Skeletal muscle cell (primary cell): ENCODE measurements at regions not wholly inside any gene's neighbourhood (a gene's known extent, or its start where the extent isn't known, plus 50 kb on each side); places are given as distances from the start of the nearest gene placed in this dataset.
"Not testable (repeated sequence)": the region's sequence is repeated elsewhere in the genome, so short reads cannot be mapped to it uniquely, and the experiment has no call there.

Source experiments
- DNase-seq: peaks from one replicate; pipeline ENCODE4 v3.0.0-alpha.2; 2010; ENCODE audit warnings: low read depth
- H3K4me3 ChIP-seq: 2 replicates; pipeline ENCODE4 v1.5.1; 2011; ENCODE audit warnings: low read depth, mild to moderate bottlenecking, control low read depth, low read length, moderate library complexity

- no peak for DNase-seq
- no peak overlapping the region for H3K4me3 ChIP-seq
Measured at GRCh38 chr5:98282521-98282920, 490.9 kb upstream of the RGMB start.

DNA sequence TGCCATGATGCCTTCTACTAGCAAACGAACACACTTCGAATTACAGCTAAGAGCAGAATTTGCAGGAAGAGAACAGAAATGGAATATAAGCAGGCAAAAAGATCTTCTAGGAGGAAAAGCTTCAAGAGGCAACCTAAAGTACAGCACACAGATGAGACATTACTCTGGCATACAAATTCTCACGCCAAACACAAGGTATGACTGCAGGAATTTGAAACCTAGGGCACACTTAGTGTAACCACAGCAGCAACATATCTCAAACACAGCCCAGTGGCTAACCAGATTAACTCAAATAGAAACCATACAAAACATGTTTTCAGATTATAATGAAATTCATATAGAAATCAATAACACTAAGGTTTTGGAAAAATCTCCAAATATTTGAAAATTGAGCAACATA is 481.0 kb upstream of the RGMB start:
- no peak overlapping the region for H3K4me3 ChIP-seq
- no peak for DNase-seq

DNA sequence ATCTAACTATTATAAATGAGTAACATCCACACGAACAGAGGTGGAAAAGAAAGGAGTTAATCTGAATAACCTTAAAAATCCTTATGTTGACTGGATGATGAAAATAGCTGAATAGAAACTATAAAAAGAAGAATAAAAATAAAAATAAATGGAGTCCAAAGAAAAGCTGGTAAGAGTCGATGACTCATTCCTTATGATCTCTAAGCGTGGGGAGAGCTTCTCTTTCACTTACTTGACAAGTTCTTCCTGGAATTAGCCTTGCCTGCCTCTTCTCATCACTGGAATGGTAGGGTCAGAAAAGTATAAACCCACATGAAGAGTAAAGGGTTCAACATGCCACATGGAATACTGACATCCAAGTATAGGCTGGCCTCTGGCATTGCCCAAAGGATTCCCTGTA is 477.0 kb upstream of the RGMB start:
- no peak overlapping the region for H3K4me3 ChIP-seq
- no peak for DNase-seq

- no peak for DNase-seq
- no peak overlapping the region for H3K4me3 ChIP-seq
Measured at GRCh38 chr5:98299435-98299834, 474.0 kb upstream of the RGMB start.

DNA sequence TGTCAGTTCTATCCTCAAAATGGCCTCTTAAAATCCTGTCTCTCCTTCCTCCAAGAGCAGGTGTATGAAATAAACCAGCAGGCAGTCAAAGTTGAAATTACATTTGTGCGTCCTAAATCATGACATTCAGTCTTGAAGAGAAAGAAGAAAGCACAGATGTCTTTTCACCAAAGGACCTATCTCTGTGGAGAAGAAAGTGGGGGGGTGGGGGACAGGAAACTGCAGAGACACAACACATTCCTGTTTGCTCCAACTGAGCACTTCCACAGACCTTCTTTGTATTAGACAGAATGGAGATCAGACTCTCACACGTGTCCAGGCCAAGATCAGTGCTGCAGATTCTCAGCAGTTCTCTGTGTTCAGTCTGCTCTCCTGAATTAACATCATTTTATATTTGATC is 471.9 kb upstream of the RGMB start:
- DNase-seq: no peak

GRCh38 chr5:98307811-98308210 is 465.7 kb upstream of the RGMB start:
- DNase-seq: peak; percentile 69
- no peak overlapping the region for H3K4me3 ChIP-seq

More for the DNA sequence above, 471.9 kb upstream of the RGMB start:
- H3K4me3 ChIP-seq: no peak overlapping the region

DNA sequence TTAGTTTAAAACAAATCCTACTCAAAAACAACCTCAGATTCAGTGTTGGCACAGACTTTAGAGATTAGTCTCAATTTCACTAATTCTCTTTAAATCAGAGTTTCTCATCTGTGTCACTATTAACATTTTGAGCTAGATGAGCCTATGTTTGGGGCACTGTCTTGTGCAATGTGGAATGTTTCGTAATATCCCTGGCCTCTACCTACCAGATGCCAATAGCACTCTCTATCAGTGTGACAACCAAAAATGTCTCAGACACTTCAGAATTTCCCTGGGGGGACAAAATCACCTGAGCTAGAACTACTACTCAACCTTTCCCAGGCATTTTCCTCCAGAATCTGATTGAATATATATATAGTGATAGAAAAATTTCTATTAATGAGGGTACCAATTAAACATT is 465.2 kb upstream of the RGMB start:
- no peak overlapping the region for H3K4me3 ChIP-seq
- DNase-seq: no peak

GRCh38 chr5:98308960-98309359 is 464.5 kb upstream of the RGMB start:
- peak overlapping the region; percentile 33 for H3K4me3 ChIP-seq
- no peak for DNase-seq

DNA sequence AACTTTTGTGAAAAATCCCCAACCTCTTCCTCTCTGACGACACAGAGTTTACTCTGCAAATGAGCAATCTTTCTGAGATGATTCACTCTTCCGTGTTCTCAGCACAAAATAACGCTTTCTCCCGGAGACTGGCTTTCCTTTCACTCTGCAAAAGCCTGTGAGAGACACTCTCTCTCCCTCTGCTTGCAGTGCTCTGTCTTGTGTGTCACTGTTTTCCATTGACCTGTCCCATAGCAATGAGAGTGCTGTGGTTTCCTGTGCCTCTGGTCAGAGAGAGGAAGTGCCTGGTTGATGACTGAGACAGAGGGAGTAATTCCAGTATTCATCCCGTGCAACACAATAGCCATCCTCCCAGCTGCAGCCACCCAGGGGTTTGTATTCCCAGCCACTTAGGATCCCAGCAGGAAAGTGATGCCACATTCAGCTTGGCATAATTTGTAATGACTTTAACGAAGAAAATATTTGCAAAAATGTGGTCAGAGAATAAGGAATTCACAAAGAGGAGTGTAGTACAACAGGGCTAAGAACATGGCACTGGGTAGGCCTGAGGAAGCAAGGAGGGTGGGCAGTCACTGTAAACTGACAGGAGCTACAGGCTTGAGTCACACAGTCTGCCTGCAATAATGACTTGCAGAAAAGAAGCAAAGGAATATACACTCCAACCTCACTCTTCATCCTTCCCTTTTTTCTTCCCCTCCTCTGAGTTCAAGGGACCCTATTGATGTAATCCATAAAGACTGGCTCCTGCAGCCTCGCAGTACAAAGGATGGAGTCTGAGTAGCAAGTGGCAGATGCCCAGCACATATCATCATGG is 463.5 kb upstream of the RGMB start:
- peak; percentile 99 for DNase-seq
- H3K4me3 ChIP-seq: peak overlapping the region; percentile 33

GRCh38 chr5:98314292-98314691 is 459.2 kb upstream of the RGMB start:
- DNase-seq: peak; percentile 76
- H3K4me3 ChIP-seq: no peak overlapping the region

- DNase-seq: no peak
- H3K4me3 ChIP-seq: no peak overlapping the region
Measured at GRCh38 chr5:98318386-98318785, 455.1 kb upstream of the RGMB start.

DNA sequence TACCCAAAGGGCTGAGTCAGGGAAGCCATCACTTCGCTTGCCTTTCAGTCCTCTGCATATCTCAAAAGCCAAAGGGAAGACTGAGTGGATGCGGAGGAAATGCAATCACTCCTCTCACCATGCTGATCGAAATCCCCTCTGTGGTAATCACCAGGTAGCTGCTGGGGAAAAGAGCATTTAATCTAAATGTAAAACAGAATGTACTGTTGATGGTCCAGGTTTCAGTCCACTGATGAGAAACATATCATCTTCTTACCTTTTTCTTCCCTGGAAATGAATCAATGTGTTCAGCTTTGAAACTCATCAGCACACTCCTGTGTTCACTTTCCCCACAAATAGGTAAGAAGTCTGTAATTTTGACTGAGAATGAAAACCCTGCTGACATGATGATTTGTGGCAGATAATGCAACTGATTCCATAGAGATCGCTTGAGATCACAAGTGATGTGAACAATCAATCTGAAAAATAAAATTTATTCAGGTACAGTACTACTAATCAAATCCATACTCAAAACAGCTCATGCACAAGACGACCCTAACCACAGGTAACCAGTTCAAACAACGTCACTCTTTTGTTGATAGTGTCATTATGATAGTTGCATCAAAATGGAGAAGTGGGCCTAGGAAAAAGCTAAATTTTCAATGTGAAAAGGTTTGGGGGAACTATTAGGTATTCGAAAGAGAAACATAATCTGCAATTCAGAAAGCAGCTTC is 454.0 kb upstream of the RGMB start:
- H3K4me3 ChIP-seq: no peak overlapping the region
- DNase-seq: no peak

- H3K4me3 ChIP-seq: no peak overlapping the region
- DNase-seq: no peak
Measured at GRCh38 chr5:98320343-98320742, 453.1 kb upstream of the RGMB start.

DNA sequence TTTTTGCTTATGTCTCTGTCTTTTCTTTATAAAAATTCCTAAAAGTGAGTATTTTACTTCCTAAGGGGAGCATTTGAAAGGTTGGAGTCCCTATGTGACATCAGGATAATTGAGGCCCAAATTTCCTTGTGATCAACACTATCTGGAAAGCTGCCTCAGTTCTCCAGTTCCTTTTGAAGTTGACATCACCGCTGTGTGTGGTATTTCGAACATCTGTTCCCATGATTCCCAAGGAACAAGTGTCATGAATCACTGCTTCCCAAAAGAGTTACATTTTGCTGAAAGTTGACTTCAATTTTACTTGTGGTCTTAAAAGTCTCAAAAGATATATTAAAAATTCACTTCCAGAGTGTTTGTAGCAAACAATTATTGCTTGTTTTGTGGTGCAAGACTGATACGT is 452.1 kb upstream of the RGMB start:
- H3K4me3 ChIP-seq: no peak overlapping the region
- DNase-seq: no peak

DNA sequence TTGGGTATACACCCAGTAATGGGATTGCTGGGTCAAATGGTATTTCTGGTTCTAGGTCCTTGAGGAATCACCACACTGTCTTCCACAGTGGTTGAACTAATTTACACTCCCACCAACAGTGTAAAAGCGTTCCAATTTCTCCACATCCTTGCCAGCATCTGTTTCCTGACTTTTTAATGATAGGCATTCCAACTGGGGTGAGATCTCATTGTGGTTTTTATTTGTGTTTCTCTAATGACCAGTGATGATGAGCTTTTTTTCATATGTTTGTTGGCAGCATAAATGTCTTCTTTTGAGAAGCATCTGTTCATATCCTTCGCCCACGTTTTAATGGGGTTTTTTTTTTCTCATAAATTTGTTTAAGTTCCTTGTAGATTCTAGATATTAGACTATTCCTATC is 448.3 kb upstream of the RGMB start:
- H3K4me3 ChIP-seq, DNase-seq: not testable (repeated sequence)

DNA sequence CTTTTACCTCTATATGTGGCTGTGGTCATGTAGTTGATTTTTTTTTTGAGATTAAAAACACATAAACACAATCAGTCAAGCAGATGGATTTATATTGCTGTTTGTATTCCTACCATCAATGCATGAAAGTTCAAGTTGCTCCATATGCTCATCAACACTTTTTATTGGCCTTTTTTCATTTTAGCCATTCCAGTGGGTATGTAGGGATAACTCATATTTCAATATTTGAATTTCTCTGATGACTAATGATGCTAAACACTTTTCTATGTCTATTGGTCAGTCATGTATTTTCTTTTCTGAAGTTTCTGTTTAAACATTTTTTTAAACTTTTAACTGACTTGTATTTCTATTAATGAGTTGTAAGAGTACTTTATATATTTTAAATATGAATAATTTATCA is 445.4 kb upstream of the RGMB start:
- no peak overlapping the region for H3K4me3 ChIP-seq
- no peak for DNase-seq

- DNase-seq: no peak
- H3K4me3 ChIP-seq: no peak overlapping the region
Measured at GRCh38 chr5:98330871-98331270, 442.6 kb upstream of the RGMB start.

GRCh38 chr5:98333921-98334320 is 439.5 kb upstream of the RGMB start:
- H3K4me3 ChIP-seq: no peak overlapping the region
- no peak for DNase-seq

- H3K4me3 ChIP-seq: no peak overlapping the region
- no peak for DNase-seq
Measured at GRCh38 chr5:98334946-98335345, 438.5 kb upstream of the RGMB start.

GRCh38 chr5:98339141-98339848 is 434.2 kb upstream of the RGMB start:
- no peak overlapping the region for H3K4me3 ChIP-seq
- no peak for DNase-seq
